ENCODE measurements at regions not wholly inside any gene's neighbourhood (a gene's known extent, or its start where the extent isn't known, plus 50 kb on each side); places are given as distances from the start of the nearest gene placed in this dataset.

GRCh38 chr12:42695490-42695995 is 106.0 kb upstream of the PRICKLE1 start:
- ChIA-PET RAD21 (ENCODE audit: low non-redundant PET in 1 of 2, low total read pairs in 2 of 2, uncharacterized antibody in 2 of 2, unreplicated experiment in 2 of 2) (interaction anchor here in 1 of 2 experiments (0.6 kb wide), 1 partner anchor 85 kb away, joined by 3 read pairs; no protein-coding TSS in a partner anchor), POLR2A (no interaction called here), CTCF (no interaction called here)
- Histone ChIP-seq H3K4me1 (ENCODE audit: control insufficient read depth in 1 of 2, insufficient read depth in 2 of 2, low read length in 2 of 2) (no peaks in the 10 kb centered on the region), H3K4me3 (replicated peaks in 1 of 2; ENCODE audit: low read depth in 1 of 2, low read length in 2 of 2) (no peak overlapping the region), H3K27ac (ENCODE audit: low read depth, low read length) (no peak overlapping the region), H3K9me3 (ENCODE audit: control insufficient read depth in 1 of 2, insufficient read depth in 1 of 2, low read depth in 1 of 2, low read length in 2 of 2) (no peaks in the 10 kb centered on the region), H4K20me1 (ENCODE audit: insufficient read depth) (no peaks in the 10 kb centered on the region), H3K27me3 (ENCODE audit: insufficient read depth, low read length) (no peaks in the 10 kb centered on the region), H3K79me2 (ENCODE audit: insufficient read depth, low read length) (no peaks in the 10 kb centered on the region), H3K36me3 (ENCODE audit: control insufficient read depth in 1 of 2, insufficient read depth in 2 of 2, low read length in 2 of 2) (no peaks in the 10 kb centered on the region), H3K9me2 (ENCODE audit: insufficient read depth) (no peaks in the 10 kb centered on the region), H2AFZ (ENCODE audit: low read depth, low read length, poor library complexity, severe bottlenecking) (no peak overlapping the region), H3K4me2 (ENCODE audit: low read length) (no peak overlapping the region), H3K9ac (ENCODE audit: low read length) (no peak overlapping the region)
- no TSS peak for BruUV-seq (replicated peaks)
- intact Hi-C loops (cut with micrococcal nuclease), result no loop called here
- ATAC-seq (no peak), DNase-seq (ENCODE audit: low read depth, low spot score) (no peak)
- TF ChIP-seq, protein P1, sequence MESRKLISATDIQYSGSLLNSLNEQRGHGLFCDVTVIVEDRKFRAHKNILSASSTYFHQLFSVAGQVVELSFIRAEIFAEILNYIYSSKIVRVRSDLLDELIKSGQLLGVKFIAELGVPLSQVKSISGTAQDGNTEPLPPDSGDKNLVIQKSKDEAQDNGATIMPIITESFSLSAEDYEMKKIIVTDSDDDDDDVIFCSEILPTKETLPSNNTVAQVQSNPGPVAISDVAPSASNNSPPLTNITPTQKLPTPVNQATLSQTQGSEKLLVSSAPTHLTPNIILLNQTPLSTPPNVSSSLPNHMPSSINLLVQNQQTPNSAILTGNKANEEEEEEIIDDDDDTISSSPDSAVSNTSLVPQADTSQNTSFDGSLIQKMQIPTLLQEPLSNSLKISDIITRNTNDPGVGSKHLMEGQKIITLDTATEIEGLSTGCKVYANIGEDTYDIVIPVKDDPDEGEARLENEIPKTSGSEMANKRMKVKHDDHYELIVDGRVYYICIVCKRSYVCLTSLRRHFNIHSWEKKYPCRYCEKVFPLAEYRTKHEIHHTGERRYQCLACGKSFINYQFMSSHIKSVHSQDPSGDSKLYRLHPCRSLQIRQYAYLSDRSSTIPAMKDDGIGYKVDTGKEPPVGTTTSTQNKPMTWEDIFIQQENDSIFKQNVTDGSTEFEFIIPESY (IDR thresholded peaks at IDR 0.05; ENCODE audit: extremely low read depth, insufficient replicate concordance, low read length), result no peak
- TF ChIP-seq TCF7L2 (IDR thresholded peaks at IDR 0.05; ENCODE audit: borderline replicate concordance, extremely low read depth, insufficient read depth, insufficient read length) (no peak), EZH2phosphoT487 (IDR thresholded peaks at IDR 0.05; ENCODE audit: borderline replicate concordance) (no peak), ELF1 (IDR thresholded peaks at IDR 0.05; ENCODE audit: borderline replicate concordance, low read depth) (no peak), CEBPB (IDR thresholded peaks at IDR 0.05; ENCODE audit: low read depth) (no peak), FOSL1 (IDR thresholded peaks at IDR 0.05; ENCODE audit: low read depth) (no peak), ZNF274 (IDR thresholded peaks at IDR 0.05; ENCODE audit: low read depth, low read length) (no peak), ZFX (IDR thresholded peaks at IDR 0.05) (no peak)
- TF ChIP-seq, protein P2, sequence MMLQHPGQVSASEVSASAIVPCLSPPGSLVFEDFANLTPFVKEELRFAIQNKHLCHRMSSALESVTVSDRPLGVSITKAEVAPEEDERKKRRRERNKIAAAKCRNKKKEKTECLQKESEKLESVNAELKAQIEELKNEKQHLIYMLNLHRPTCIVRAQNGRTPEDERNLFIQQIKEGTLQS (IDR thresholded peaks at IDR 0.05), result no peak
